ENCODE measurements at regions not wholly inside any gene's neighbourhood (a gene's known extent, or its start where the extent isn't known, plus 50 kb on each side); places are given as distances from the start of the nearest gene placed in this dataset.
A peak's percentile ranks its signal among the peaks of the same experiment; 100 is the strongest.

DNA sequence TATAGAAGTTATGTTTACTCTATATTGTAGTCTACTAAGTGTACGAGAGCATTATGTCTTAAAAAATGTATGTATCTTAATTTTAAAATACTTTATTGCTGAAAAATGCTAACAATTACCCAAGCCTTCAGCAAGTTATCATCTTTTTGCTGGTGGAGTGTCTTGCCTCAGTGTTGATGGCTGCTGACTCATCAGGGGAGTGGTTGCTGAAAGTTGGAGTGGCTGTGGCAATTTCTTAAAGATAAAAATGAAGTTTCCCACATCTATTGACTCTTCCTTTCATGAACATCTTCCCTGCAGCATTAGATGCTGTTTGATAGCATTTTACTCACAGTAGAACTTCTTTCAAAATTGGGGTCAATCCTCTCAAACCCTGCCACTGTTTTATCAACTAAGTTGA lies 95.8 kb downstream of the CDC7 start:
- TF ChIP-seq, protein P1, sequence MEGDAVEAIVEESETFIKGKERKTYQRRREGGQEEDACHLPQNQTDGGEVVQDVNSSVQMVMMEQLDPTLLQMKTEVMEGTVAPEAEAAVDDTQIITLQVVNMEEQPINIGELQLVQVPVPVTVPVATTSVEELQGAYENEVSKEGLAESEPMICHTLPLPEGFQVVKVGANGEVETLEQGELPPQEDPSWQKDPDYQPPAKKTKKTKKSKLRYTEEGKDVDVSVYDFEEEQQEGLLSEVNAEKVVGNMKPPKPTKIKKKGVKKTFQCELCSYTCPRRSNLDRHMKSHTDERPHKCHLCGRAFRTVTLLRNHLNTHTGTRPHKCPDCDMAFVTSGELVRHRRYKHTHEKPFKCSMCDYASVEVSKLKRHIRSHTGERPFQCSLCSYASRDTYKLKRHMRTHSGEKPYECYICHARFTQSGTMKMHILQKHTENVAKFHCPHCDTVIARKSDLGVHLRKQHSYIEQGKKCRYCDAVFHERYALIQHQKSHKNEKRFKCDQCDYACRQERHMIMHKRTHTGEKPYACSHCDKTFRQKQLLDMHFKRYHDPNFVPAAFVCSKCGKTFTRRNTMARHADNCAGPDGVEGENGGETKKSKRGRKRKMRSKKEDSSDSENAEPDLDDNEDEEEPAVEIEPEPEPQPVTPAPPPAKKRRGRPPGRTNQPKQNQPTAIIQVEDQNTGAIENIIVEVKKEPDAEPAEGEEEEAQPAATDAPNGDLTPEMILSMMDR (IDR thresholded peaks at IDR 0.05; ENCODE audit: low read length): no peak
- TF ChIP-seq EZH2 (optimal IDR thresholded peaks at IDR 0.05; ENCODE audit: low read depth, low read length) (no peak), EZH2phosphoT487 (IDR thresholded peaks at IDR 0.05; ENCODE audit: low read length) (no peak)
- Histone ChIP-seq H3K4me1 (ENCODE audit: low read length) (no peaks in the 10 kb centered on the region), H3K27me3 (replicated peaks; ENCODE audit: insufficient read depth, low read length) (no peaks in the 10 kb centered on the region), H3K4me3 (ENCODE audit: low read length) (no peak overlapping the region), H3F3A (ENCODE audit: insufficient read depth, low read length) (no peaks in the 10 kb centered on the region), H3K36me3 (replicated peaks; ENCODE audit: insufficient read depth, low read length) (no peaks in the 10 kb centered on the region), H3K9ac (ENCODE audit: low read length) (no peak overlapping the region), H3K9me3 (replicated peaks; ENCODE audit: insufficient read depth, low read length) (no peaks in the 10 kb centered on the region), H2AFZ (ENCODE audit: low read length) (no peak overlapping the region), H3K27ac (ENCODE audit: low read length) (no peak overlapping the region), H3K4me2 (ENCODE audit: low read depth, low read length) (no peak overlapping the region), H4K20me1 (ENCODE audit: insufficient read depth, low read length) (no peaks in the 10 kb centered on the region), H3K79me2 (ENCODE audit: low read length) (no peaks in the 10 kb centered on the region), H3K9me2 (replicated peaks; ENCODE audit: insufficient read depth, low read length) (no peaks in the 10 kb centered on the region)
- peak; percentile 1 for DNase-seq

DNA sequence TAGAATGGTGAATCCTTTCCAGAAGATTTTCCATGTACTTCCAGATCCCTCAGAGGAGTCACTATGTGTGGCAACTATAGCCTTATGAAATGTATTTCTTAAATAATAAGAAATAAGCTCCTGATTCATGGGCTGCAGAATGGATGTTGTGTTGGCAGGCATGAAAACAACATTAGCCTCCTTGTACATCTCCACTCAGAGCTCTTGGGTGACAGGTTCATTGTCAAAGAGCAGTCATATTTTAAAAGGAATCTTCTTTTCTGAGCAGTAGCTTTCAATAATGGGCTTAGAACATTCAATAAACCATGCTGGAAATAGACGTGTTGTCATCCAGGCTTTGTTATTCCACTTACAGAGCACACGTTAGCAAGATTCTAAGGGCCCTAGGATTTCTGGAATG lies 96.6 kb downstream of the CDC7 start:
- Histone ChIP-seq H3K9ac (ENCODE audit: low read length) (no peak overlapping the region), H2AFZ (ENCODE audit: low read length) (no peak overlapping the region), H3K27ac (ENCODE audit: low read length) (no peak overlapping the region), H3K9me3 (replicated peaks; ENCODE audit: insufficient read depth, low read length) (no peaks in the 10 kb centered on the region), H3K9me2 (replicated peaks; ENCODE audit: insufficient read depth, low read length) (no peaks in the 10 kb centered on the region), H3K27me3 (replicated peaks; ENCODE audit: insufficient read depth, low read length) (no peaks in the 10 kb centered on the region), H3K36me3 (replicated peaks; ENCODE audit: insufficient read depth, low read length) (no peaks in the 10 kb centered on the region), H3K4me3 (ENCODE audit: low read length) (no peak overlapping the region), H3F3A (ENCODE audit: insufficient read depth, low read length) (no peaks in the 10 kb centered on the region), H3K4me1 (ENCODE audit: low read length) (no peaks in the 10 kb centered on the region), H3K4me2 (ENCODE audit: low read depth, low read length) (no peak overlapping the region), H4K20me1 (ENCODE audit: insufficient read depth, low read length) (no peaks in the 10 kb centered on the region), H3K79me2 (ENCODE audit: low read length) (no peaks in the 10 kb centered on the region)
- no peak for TF ChIP-seq EZH2 (optimal IDR thresholded peaks at IDR 0.05; ENCODE audit: low read depth, low read length)
- TF ChIP-seq, protein P1 (IDR thresholded peaks at IDR 0.05; ENCODE audit: low read length): no peak
- TF ChIP-seq EZH2phosphoT487 (IDR thresholded peaks at IDR 0.05; ENCODE audit: low read length): no peak
- DNase-seq: no peak

DNA sequence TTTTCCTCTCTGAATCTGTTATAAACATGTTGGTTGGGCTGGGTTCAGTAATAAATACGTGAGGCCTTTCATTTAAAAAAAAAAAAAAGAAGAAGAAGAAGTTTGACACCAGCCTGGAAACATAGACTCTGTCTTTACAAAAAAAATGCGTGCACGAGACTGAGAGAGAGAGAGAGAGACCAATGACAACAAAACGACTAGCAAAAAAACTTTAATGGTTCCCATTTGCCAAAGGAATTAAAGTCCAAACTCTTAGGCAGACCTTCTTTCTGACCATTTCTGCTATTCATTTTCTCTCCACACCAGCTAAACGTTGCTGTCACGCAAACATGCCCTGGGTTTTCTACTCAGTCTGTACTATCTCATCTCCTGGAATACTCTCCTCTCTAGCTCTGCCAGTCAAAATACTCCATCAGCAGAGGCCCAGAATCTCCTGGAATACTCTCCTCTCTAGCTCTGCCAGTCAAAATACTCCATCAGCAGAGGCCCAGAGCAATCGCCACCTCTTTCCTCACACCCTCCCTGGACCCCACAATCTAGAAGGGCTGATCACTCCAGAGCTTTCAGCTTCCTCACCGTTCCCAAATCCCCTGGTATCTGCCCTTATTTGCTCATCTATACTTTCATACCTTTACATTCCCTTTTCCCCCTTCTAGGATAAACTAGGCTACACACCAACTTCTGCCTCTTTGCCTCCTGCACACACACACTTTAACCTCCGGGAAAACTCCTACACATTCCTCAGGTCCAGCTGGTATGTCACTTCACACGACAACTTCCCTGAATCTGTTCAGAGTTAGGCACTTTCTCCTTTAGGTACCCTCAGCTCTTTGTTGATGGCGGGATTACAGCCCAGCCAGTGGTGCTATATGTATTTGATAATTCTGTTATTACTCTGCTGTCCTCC lies 100.0 kb downstream of the CDC7 start:
- Histone ChIP-seq H3K4me1 (ENCODE audit: low read length) (no peaks in the 10 kb centered on the region), H4K20me1 (ENCODE audit: insufficient read depth, low read length) (no peaks in the 10 kb centered on the region), H3K27me3 (replicated peaks; ENCODE audit: insufficient read depth, low read length) (no peaks in the 10 kb centered on the region), H3K4me3 (ENCODE audit: low read length) (no peak overlapping the region), H3K36me3 (replicated peaks; ENCODE audit: insufficient read depth, low read length) (no peaks in the 10 kb centered on the region), H2AFZ (ENCODE audit: low read length) (no peak overlapping the region), H3K9ac (ENCODE audit: low read length) (no peak overlapping the region), H3K9me3 (replicated peaks; ENCODE audit: insufficient read depth, low read length) (no peaks in the 10 kb centered on the region), H3F3A (ENCODE audit: insufficient read depth, low read length) (no peaks in the 10 kb centered on the region), H3K9me2 (replicated peaks; ENCODE audit: insufficient read depth, low read length) (no peaks in the 10 kb centered on the region), H3K4me2 (ENCODE audit: low read depth, low read length) (no peak overlapping the region), H3K79me2 (ENCODE audit: low read length) (no peaks in the 10 kb centered on the region), H3K27ac (ENCODE audit: low read length) (no peak overlapping the region)
- TF ChIP-seq, protein P1 (IDR thresholded peaks at IDR 0.05; ENCODE audit: low read length): no peak
- no peak for TF ChIP-seq EZH2phosphoT487 (IDR thresholded peaks at IDR 0.05; ENCODE audit: low read length)
- no peak for TF ChIP-seq EZH2 (optimal IDR thresholded peaks at IDR 0.05; ENCODE audit: low read depth, low read length)
- no peak for DNase-seq
